Right atrium auricular region (tissue), 2 donors: ENCODE measurements at regions not wholly inside any gene's neighbourhood (a gene's known extent, or its start where the extent isn't known, plus 50 kb on each side); places are given as distances from the start of the nearest gene placed in this dataset.

Experiments
- DNase-seq: peaks from one replicate; pipeline ENCODE4 v3.0.0-alpha.2; 2019; ENCODE audit warnings: low spot score
- H3K27ac ChIP-seq, 2 donors: fragments of 200-600 bp; sonication (generic); 1 replicate in 1 of 2; 2 replicates in 1 of 2; pipeline ENCODE4 v1.5.1; 2016 to 2019
- H3K27me3 ChIP-seq, 2 donors: fragments of 200-600 bp; sonication (generic); one replicate each; pipeline versions ENCODE4 v1.5.1 to v1.6.0; 2017 to 2019
- H3K36me3 ChIP-seq: fragments of 200-600 bp; sonication (generic); one replicate; pipeline ENCODE4 v1.5.1; 2016
- H3K4me1 ChIP-seq, 2 donors: fragments of 200-600 bp; sonication (generic); one replicate each; pipeline versions ENCODE4 v1.5.1 to v1.6.0; 2017 to 2019
- H3K4me3 ChIP-seq, 2 donors: fragments of 200-600 bp; sonication (generic); 1 replicate in 1 of 2; 2 replicates in 1 of 2; pipeline ENCODE4 v1.5.1; 2017 to 2019; ENCODE audit warnings: mild to moderate bottlenecking in 1 of 2, moderate library complexity in 1 of 2
- H3K9me3 ChIP-seq, 2 donors: fragments of 200-600 bp; sonication (generic); one replicate each; pipeline ENCODE4 v1.5.1; 2019
- TF ChIP-seq, protein P1 (sequence below), 2 donors: fragments of 200-600 bp; sonication (generic); IDR thresholded peaks; one replicate each; pipeline ENCODE4 v1.5.1; 2019; ENCODE audit warnings: antibody characterized with exemption in 2 of 2

DNA sequence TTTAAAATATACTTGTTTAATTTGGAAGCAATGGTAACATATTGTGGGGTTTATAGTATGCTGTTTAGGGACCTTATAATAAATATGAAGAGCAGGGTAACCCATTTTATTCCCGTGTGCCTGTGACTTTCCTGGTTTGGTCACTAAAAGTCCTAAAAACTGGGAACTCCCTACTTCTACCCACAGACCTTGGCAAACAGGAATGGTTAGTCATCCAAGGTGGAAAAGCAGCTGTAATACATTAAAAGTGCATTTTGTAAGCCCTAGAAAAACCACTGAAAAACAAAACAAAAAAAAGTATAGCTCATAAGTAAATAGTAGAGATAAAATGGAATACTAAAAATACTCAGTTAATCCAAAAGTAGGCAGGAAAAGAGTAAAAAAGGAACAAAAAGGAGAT, 538.9 kb downstream of the LMO4 start:
- no peak for DNase-seq
- H3K4me3 ChIP-seq = no peak overlapping the region
- H3K36me3 ChIP-seq = no peaks in the 10 kb centered on the region
- H3K9me3 ChIP-seq = peaks cover 0 to 11% of the 10 kb centered on the region in 2 donors
- no peak overlapping the region for H3K27ac ChIP-seq
- no peaks in the 10 kb centered on the region for H3K27me3 ChIP-seq
- no peaks in the 10 kb centered on the region for H3K4me1 ChIP-seq
- TF ChIP-seq, protein P1, sequence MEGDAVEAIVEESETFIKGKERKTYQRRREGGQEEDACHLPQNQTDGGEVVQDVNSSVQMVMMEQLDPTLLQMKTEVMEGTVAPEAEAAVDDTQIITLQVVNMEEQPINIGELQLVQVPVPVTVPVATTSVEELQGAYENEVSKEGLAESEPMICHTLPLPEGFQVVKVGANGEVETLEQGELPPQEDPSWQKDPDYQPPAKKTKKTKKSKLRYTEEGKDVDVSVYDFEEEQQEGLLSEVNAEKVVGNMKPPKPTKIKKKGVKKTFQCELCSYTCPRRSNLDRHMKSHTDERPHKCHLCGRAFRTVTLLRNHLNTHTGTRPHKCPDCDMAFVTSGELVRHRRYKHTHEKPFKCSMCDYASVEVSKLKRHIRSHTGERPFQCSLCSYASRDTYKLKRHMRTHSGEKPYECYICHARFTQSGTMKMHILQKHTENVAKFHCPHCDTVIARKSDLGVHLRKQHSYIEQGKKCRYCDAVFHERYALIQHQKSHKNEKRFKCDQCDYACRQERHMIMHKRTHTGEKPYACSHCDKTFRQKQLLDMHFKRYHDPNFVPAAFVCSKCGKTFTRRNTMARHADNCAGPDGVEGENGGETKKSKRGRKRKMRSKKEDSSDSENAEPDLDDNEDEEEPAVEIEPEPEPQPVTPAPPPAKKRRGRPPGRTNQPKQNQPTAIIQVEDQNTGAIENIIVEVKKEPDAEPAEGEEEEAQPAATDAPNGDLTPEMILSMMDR (IDR thresholded peaks at IDR 0.05) = no peak

DNA sequence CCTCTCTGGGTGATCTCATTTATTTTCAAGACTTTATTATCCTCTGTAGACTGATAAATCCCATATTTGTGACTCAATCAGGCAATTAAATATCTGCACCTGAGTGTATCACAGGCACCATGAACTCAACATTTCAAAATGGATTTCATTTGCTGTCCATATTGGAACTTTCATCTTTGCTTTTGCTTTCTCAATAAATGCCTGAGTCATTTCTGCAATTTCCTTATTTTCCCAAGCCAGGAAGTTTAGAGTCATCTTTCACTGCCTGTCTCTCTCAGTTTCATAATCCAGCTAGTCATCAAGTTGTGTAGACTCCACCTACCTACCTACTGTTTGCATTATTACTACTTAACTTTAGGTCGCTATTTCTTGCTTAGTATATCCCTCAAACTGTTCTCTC, 540.9 kb downstream of the LMO4 start:
- Histone ChIP-seq H3K4me3 (no peak overlapping the region), H3K27me3 (no peaks in the 10 kb centered on the region), H3K9me3 (peaks cover 0 to 11% of the 10 kb centered on the region in 2 donors), H3K36me3 (no peaks in the 10 kb centered on the region), H3K4me1 (no peaks in the 10 kb centered on the region), H3K27ac (no peak overlapping the region)
- TF ChIP-seq, protein P1 (IDR thresholded peaks at IDR 0.05) = no peak
- no peak for DNase-seq

DNA sequence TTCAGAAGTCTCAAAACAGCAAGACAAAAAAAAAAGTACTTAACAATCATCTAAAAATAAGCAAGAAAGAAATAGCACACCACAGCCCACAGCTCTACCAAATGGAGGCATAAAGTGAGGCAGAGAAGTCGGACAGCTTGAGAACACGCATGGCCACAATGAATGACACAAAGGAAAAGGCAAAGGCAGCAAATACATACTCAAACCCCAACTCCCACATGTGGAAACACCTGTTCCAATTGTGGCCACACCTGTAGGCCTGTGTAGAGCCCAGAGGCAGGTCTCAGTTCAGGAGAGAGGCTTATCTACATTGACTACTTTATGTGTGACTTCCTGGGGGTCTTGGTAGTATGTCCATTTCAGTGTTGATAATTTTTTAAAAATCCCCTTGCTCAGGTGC, 543.5 kb downstream of the LMO4 start:
- no peaks in the 10 kb centered on the region for H3K36me3 ChIP-seq
- TF ChIP-seq, protein P1 (IDR thresholded peaks at IDR 0.05) = no peak
- no peak overlapping the region for H3K4me3 ChIP-seq
- H3K4me1 ChIP-seq = no peaks in the 10 kb centered on the region
- no peak overlapping the region for H3K27ac ChIP-seq
- no peaks in the 10 kb centered on the region for H3K27me3 ChIP-seq
- H3K9me3 ChIP-seq = no peaks in the 10 kb centered on the region
- no peak for DNase-seq

DNA sequence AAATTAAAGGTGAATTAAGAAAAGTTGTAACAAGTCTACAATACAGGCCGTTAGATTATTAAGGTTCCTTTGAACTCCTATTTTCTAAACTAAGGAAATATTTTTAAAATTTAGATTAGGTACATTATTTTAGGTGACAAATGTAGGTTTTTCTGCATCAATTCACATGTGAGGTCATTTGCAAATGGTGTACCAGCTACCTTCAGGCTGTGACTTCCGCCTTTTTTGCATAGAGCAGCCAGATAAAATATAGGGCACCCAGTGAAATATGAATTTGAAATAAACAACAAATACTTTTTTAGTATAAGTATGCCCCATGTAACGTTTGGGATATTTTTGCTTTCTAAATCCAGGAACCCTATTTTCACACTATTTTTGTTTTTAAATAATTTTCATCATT, 544.0 kb downstream of the LMO4 start:
- Histone ChIP-seq H3K27me3 (no peaks in the 10 kb centered on the region), H3K27ac (no peak overlapping the region), H3K4me1 (no peaks in the 10 kb centered on the region), H3K9me3 (no peaks in the 10 kb centered on the region), H3K36me3 (no peaks in the 10 kb centered on the region), H3K4me3 (no peak overlapping the region)
- TF ChIP-seq, protein P1 (IDR thresholded peaks at IDR 0.05) = no peak
- no peak for DNase-seq

DNA sequence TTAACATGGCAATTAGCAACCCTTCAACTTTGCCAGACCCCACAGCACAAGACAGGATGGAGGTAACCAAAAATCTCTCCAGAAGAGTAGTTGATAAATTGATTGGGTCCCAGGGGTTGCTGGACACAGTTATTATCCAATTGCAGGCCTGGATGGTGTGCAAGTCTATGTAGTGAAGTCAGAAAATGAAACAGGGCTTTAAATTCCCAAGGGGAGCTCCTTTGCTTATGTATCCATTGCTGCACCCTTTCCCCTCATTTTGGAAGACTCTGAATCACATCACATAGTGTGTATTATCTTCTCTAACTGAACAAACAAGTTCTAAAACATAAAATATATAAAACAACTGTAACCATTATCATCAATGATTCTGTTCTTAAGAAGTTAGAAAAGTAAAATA, 550.2 kb downstream of the LMO4 start:
- H3K9me3 ChIP-seq = no peaks in the 10 kb centered on the region
- H3K4me3 ChIP-seq = no peak overlapping the region
- no peak for DNase-seq
- H3K27me3 ChIP-seq = no peaks in the 10 kb centered on the region
- TF ChIP-seq, protein P1 (IDR thresholded peaks at IDR 0.05) = no peak
- H3K4me1 ChIP-seq = no peaks in the 10 kb centered on the region
- no peaks in the 10 kb centered on the region for H3K36me3 ChIP-seq
- no peak overlapping the region for H3K27ac ChIP-seq

DNA sequence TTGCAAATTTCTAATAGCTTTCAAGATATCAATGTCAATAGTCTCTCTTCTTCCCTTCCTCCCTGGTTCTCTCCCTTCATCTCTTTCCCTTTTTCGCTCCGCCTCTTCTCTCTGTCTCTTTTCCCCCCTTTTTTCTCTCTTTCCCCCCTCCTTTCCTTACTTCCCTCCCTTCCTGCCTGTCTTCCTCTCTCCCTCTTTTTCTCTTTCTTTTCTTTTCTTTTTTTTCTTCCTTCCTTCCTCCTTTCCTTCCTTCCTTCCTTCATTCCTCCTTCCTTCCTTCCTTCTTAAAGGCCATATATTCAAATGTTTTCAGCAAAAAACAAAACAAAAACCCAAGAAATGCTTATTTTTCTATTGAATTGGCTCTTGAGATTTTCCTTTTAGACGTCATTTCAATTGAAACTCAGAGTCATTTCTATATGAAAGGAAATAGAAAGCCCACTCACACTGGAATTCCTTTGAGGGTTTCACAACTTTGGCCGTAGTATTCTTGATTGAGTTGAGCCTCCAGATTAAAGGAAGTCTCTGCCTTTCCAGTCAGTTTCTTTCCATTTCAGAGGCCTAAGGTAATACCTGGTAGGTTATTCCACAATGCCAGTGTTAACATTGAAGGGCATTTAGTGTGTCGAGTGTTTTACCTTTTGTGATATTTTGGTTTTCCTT, 551.5 kb downstream of the LMO4 start:
- DNase-seq = no peak
- no peaks in the 10 kb centered on the region for H3K4me1 ChIP-seq
- TF ChIP-seq, protein P1 (IDR thresholded peaks at IDR 0.05) = no peak
- H3K36me3 ChIP-seq = no peaks in the 10 kb centered on the region
- no peaks in the 10 kb centered on the region for H3K27me3 ChIP-seq
- H3K27ac ChIP-seq = no peak overlapping the region
- H3K4me3 ChIP-seq = no peak overlapping the region
- no peaks in the 10 kb centered on the region for H3K9me3 ChIP-seq
